SK-N-SH treated with all-trans-retinoic acid at 6 μM for 48 hours (cell line): ENCODE measurements at regions not wholly inside any gene's neighbourhood (a gene's known extent, or its start where the extent isn't known, plus 50 kb on each side); places are given as distances from the start of the nearest gene placed in this dataset.
A peak's percentile ranks its signal among the peaks of the same experiment; 100 is the strongest.

Experiments
- ATAC-seq: fragments of 200-7000 bp; cut with Tn5 transposase; 3 replicates; pipeline ENCODE4 v1.9.1; 2020; ENCODE audit warnings: mild to moderate bottlenecking, moderate library complexity
- ARNTL ChIP-seq: fragments of 450-650 bp; formaldehyde crosslinking; IDR thresholded peaks from 2 replicates; pipeline ENCODE4 v1.5.0; 2020; ENCODE audit warnings: low read depth, mild to moderate bottlenecking, moderate library complexity, borderline replicate concordance
- CSDC2 ChIP-seq: fragments of 250-450 bp; sonication (Bioruptor Pico); IDR thresholded peaks from 2 replicates; pipeline ENCODE4 v1.5.0; 2020; ENCODE audit warnings: mild to moderate bottlenecking, moderate library complexity
- ESRRG ChIP-seq: fragments of 250-450 bp; sonication (Bioruptor Pico); IDR thresholded peaks from 2 replicates; pipeline ENCODE4 v1.6.1; 2021; ENCODE audit warnings: mild to moderate bottlenecking
- GLIS3 ChIP-seq: fragments of 250-450 bp; sonication (Bioruptor Pico); IDR thresholded peaks from 2 replicates; pipeline ENCODE4 v1.5.0; 2020; ENCODE audit warnings: mild to moderate bottlenecking, moderate library complexity
- ISL1 ChIP-seq: fragments of 250-450 bp; sonication (Bioruptor Pico); IDR thresholded peaks from 2 replicates; pipeline ENCODE4 v2.1.2; 2022; ENCODE audit warnings: mild to moderate bottlenecking, moderate library complexity
- OSR1 ChIP-seq: fragments of 250-450 bp; sonication (Bioruptor Pico); IDR thresholded peaks from 2 replicates; pipeline ENCODE4 v1.8.0; 2022; ENCODE audit warnings: moderate library complexity, mild to moderate bottlenecking, inconsistent platforms
- PPARA ChIP-seq: fragments of 250-450 bp; sonication (Bioruptor Pico); IDR thresholded peaks from 2 replicates; pipeline ENCODE4 v1.5.0; 2020; ENCODE audit warnings: mild to moderate bottlenecking, borderline replicate concordance
- RARB ChIP-seq: fragments of 250-450 bp; sonication (Bioruptor Pico); IDR thresholded peaks from 2 replicates; pipeline ENCODE4 v1.8.0; 2021; ENCODE audit warnings: mild to moderate bottlenecking, moderate library complexity
- TCF4 ChIP-seq: fragments of 250-450 bp; sonication (Bioruptor Pico); IDR thresholded peaks from 2 replicates; pipeline ENCODE4 v1.8.0; 2021; ENCODE audit warnings: mild to moderate bottlenecking, moderate library complexity, borderline replicate concordance
- TOX ChIP-seq: fragments of 250-450 bp; sonication (Bioruptor Pico); IDR thresholded peaks from 2 replicates; pipeline ENCODE4 v1.8.0; 2021; ENCODE audit warnings: mild to moderate bottlenecking, moderate library complexity, borderline replicate concordance
- ZFP3 ChIP-seq: fragments of 250-450 bp; sonication (Bioruptor Pico); IDR thresholded peaks from 2 replicates; pipeline ENCODE4 v1.5.0; 2020; ENCODE audit warnings: mild to moderate bottlenecking, moderate library complexity
- ZNF565 ChIP-seq: fragments of 450-650 bp; formaldehyde crosslinking; conservative IDR thresholded peaks from 2 replicates; pipeline ENCODE4 v1.5.0; 2020; ENCODE audit warnings: low read depth, mild to moderate bottlenecking, moderate library complexity
- ZNF70 ChIP-seq: fragments of 450-650 bp; formaldehyde crosslinking; IDR thresholded peaks from 2 replicates; pipeline ENCODE4 v1.5.0; 2020; ENCODE audit warnings: mild to moderate bottlenecking, moderate library complexity
- ZNF8 ChIP-seq: fragments of 450-650 bp; formaldehyde crosslinking; IDR thresholded peaks from 2 replicates; pipeline ENCODE4 v1.5.0; 2020; ENCODE audit warnings: mild to moderate bottlenecking, moderate library complexity
- TF ChIP-seq, protein P1 (sequence below): fragments of 250-450 bp; sonication (Bioruptor Pico); IDR thresholded peaks from 2 replicates; pipeline ENCODE4 v1.5.1; 2021; ENCODE audit warnings: mild to moderate bottlenecking, moderate library complexity
- TF ChIP-seq, protein P2 (sequence below): fragments of 250-450 bp; sonication (Bioruptor Pico); IDR thresholded peaks from 2 replicates; pipeline ENCODE4 v1.8.0; 2020; ENCODE audit warnings: mild to moderate bottlenecking, moderate library complexity, borderline replicate concordance
- TF ChIP-seq, protein P3 (sequence below): fragments of 250-450 bp; sonication (Bioruptor Pico); IDR thresholded peaks from 2 replicates; pipeline ENCODE4 v1.5.1; 2020; ENCODE audit warnings: low read depth, mild to moderate bottlenecking, moderate library complexity
- TF ChIP-seq, protein P4 (sequence below): fragments of 250-450 bp; sonication (Bioruptor Pico); IDR thresholded peaks from 2 replicates; pipeline ENCODE4 v1.5.0; 2020; ENCODE audit warnings: mild to moderate bottlenecking, moderate library complexity
- TF ChIP-seq, protein P5 (sequence below): fragments of 250-450 bp; sonication (Bioruptor Pico); IDR thresholded peaks from 2 replicates; pipeline ENCODE4 v1.8.0; 2021; ENCODE audit warnings: low read depth, mild to moderate bottlenecking, moderate library complexity, borderline replicate concordance

DNA sequence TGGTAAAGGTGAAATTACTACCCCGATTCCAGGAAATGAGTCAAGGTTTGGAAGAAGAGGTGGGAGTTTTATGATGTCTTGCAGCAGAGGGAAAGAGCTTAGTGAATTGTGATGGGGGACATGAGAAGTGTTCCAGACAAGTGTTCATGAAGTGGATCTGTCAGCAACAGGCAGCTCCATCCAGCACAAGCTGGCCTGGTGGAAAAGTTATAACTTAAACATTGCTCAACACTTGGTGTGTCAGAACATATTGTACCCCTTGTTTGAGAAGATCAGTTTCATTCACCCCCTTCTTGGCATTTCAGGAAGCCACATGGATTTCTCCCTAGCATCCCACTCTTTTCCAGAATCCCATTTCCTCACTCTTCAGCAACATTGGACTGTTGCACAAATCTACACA, 222.0 kb downstream of the B3GLCT start:
- no peak for ATAC-seq
- no peak for TF ChIP-seq ZNF565 (CRISPR knock-in tag)
- TF ChIP-seq, protein P1, sequence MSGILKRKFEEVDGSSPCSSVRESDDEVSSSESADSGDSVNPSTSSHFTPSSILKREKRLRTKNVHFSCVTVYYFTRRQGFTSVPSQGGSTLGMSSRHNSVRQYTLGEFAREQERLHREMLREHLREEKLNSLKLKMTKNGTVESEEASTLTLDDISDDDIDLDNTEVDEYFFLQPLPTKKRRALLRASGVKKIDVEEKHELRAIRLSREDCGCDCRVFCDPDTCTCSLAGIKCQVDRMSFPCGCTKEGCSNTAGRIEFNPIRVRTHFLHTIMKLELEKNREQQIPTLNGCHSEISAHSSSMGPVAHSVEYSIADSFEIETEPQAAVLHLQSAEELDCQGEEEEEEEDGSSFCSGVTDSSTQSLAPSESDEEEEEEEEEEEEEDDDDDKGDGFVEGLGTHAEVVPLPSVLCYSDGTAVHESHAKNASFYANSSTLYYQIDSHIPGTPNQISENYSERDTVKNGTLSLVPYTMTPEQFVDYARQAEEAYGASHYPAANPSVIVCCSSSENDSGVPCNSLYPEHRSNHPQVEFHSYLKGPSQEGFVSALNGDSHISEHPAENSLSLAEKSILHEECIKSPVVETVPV (CRISPR knock-in tag) = no peak
- TF ChIP-seq, all 23 proteins: peak for 0

DNA sequence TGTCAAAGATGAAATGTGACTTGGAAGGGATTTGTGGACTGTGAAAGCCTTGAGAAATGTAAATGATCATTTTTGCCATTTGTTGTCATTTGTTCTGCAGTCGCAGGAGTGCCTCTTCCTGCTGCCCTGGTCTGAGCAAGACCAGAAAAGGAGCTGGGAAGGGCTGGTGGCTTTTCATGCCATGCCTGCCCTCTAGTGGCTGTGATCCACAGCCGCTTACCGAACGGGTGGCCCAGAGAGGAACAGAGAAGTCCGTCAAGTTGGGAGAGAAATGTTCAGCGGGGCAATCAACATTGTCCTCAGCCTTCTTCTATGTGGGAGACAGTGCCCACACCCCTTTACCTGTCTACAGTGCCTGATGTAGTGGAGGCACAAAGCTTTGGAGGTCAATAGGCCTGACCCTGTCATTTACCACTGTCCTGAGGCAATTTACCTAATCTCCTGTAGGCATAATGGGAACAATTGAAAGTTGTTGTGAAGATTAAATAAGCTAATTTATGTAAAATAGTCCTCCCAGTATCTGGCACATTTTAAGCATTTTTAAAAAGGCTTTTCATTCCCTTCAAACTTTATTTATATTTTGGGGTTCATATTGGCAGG, 224.5 kb downstream of the B3GLCT start:
- peak; percentile 100 for ATAC-seq
- TF ChIP-seq RARB (CRISPR knock-in tag) = no peak
- TF ChIP-seq, protein P1 (CRISPR knock-in tag) = no peak
- no peak for TF ChIP-seq ZNF565 (CRISPR knock-in tag)
- no peak for TF ChIP-seq ZNF70 (CRISPR knock-in tag)
- no peak for TF ChIP-seq OSR1 (CRISPR knock-in tag)
- no peak for TF ChIP-seq CSDC2 (CRISPR knock-in tag)
- no peak for TF ChIP-seq TCF4 (CRISPR knock-in tag)
- no peak for TF ChIP-seq ESRRG (CRISPR knock-in tag)
- TF ChIP-seq ZFP3 (CRISPR knock-in tag) = no peak
- no peak for TF ChIP-seq PPARA (CRISPR knock-in tag)
- no peak for TF ChIP-seq GLIS3 (CRISPR knock-in tag)
- TF ChIP-seq ISL1 (CRISPR knock-in tag) = no peak

DNA sequence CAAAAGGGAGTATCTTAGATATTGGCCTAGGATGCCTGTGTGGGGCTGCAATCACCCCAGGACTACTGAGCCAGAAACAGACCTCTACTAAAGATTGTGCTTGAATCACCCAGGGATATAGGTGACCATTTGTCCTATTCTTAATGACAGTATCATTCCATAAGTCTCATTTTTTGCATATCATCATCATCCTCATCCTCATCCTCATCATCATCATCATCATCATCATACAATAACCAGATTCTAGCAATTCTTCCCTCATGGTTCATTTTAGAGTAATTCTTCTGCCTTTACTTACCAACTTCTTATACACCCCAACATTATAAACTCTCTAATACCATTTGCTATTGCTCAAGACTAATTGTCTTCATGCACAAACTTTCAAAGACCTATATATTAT, 226.6 kb downstream of the B3GLCT start:
- no peak for ATAC-seq
- TF ChIP-seq, protein P2, sequence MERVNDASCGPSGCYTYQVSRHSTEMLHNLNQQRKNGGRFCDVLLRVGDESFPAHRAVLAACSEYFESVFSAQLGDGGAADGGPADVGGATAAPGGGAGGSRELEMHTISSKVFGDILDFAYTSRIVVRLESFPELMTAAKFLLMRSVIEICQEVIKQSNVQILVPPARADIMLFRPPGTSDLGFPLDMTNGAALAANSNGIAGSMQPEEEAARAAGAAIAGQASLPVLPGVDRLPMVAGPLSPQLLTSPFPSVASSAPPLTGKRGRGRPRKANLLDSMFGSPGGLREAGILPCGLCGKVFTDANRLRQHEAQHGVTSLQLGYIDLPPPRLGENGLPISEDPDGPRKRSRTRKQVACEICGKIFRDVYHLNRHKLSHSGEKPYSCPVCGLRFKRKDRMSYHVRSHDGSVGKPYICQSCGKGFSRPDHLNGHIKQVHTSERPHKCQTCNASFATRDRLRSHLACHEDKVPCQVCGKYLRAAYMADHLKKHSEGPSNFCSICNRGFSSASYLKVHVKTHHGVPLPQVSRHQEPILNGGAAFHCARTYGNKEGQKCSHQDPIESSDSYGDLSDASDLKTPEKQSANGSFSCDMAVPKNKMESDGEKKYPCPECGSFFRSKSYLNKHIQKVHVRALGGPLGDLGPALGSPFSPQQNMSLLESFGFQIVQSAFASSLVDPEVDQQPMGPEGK (CRISPR knock-in tag) = no peak
- TF ChIP-seq ARNTL = no peak
- TF ChIP-seq, protein P3, sequence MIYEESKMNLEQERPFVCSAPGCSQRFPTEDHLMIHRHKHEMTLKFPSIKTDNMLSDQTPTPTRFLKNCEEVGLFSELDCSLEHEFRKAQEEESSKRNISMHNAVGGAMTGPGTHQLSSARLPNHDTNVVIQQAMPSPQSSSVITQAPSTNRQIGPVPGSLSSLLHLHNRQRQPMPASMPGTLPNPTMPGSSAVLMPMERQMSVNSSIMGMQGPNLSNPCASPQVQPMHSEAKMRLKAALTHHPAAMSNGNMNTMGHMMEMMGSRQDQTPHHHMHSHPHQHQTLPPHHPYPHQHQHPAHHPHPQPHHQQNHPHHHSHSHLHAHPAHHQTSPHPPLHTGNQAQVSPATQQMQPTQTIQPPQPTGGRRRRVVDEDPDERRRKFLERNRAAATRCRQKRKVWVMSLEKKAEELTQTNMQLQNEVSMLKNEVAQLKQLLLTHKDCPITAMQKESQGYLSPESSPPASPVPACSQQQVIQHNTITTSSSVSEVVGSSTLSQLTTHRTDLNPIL (CRISPR knock-in tag) = no peak

DNA sequence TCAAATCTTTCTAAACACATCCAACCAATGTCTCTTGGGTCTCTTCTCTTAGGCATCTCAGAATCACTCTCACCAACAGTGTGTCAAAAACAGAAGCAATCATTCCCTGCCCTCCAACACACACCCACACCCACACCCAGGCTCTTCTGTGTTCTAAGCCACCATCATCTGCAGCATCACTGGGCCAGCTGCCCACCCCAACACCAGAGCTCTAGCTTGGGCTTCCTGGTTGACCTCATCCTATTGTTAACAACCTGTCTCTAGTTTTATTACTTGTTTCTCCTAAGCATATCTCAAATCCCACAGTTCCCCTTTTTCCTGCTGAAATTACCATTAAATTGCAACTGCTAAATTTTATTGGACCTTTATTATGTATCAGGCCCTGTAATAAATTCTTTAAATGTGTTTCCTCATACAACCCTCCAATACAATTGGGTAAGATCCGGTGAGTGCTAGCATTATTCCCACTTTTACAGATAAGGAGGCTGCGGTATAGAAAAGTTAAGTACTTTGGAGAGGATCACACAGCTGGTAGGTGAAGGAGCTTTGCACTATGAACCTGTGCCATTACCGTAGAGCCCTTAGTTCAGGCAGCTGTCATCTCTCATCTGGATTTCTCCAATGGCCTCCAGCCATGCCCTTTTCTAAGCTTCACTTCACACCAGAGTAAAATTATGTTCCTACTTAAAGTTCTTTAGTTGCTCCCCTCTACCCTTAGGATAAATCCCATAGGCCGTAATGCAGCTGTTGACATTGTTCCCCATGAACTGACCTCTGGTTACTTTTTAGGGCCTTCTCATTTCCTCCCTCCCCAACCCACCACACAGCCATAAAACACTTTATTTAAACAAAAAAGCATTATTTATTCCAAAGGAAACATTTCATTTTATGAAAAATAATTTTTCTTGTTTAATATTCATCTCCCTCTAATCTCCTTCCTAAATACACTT, 227.7 kb downstream of the B3GLCT start:
- ATAC-seq = no peak
- TF ChIP-seq, protein P1 (CRISPR knock-in tag) = no peak
- TF ChIP-seq GLIS3 (CRISPR knock-in tag) (no peak), TOX (CRISPR knock-in tag) (no peak)

DNA sequence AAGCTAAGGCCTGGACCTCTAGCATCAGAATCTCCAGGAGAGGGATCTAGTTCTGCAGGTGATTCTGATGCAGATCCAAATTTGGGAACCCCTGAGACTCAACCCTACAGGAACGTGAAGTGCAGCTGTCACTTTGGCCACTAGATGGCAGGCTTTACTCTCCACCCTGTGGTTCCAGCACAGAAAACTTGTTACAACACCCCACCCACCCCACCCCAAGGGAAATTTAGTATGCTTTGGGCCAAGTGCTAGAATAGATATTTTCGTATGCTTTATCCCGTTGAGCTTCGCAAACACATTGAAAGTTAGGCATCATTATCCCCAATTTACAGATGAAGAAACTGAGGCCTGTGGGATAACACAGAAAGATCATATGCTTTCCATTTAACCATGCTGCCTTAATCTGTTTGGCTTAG, 232.0 kb downstream of the B3GLCT start:
- TF ChIP-seq, protein P4, sequence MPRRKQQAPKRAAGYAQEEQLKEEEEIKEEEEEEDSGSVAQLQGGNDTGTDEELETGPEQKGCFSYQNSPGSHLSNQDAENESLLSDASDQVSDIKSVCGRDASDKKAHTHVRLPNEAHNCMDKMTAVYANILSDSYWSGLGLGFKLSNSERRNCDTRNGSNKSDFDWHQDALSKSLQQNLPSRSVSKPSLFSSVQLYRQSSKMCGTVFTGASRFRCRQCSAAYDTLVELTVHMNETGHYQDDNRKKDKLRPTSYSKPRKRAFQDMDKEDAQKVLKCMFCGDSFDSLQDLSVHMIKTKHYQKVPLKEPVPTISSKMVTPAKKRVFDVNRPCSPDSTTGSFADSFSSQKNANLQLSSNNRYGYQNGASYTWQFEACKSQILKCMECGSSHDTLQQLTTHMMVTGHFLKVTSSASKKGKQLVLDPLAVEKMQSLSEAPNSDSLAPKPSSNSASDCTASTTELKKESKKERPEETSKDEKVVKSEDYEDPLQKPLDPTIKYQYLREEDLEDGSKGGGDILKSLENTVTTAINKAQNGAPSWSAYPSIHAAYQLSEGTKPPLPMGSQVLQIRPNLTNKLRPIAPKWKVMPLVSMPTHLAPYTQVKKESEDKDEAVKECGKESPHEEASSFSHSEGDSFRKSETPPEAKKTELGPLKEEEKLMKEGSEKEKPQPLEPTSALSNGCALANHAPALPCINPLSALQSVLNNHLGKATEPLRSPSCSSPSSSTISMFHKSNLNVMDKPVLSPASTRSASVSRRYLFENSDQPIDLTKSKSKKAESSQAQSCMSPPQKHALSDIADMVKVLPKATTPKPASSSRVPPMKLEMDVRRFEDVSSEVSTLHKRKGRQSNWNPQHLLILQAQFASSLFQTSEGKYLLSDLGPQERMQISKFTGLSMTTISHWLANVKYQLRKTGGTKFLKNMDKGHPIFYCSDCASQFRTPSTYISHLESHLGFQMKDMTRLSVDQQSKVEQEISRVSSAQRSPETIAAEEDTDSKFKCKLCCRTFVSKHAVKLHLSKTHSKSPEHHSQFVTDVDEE (CRISPR knock-in tag) = no peak
- TF ChIP-seq ZNF8 (CRISPR knock-in tag) (no peak), ZNF70 (CRISPR knock-in tag) (no peak), ARNTL (no peak), TOX (CRISPR knock-in tag) (no peak), GLIS3 (CRISPR knock-in tag) (no peak)
- TF ChIP-seq, protein P5, sequence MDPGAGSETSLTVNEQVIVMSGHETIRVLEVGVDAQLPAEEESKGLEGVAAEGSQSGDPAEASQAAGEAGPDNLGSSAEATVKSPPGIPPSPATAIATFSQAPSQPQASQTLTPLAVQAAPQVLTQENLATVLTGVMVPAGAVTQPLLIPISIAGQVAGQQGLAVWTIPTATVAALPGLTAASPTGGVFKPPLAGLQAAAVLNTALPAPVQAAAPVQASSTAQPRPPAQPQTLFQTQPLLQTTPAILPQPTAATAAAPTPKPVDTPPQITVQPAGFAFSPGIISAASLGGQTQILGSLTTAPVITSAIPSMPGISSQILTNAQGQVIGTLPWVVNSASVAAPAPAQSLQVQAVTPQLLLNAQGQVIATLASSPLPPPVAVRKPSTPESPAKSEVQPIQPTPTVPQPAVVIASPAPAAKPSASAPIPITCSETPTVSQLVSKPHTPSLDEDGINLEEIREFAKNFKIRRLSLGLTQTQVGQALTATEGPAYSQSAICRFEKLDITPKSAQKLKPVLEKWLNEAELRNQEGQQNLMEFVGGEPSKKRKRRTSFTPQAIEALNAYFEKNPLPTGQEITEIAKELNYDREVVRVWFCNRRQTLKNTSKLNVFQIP (CRISPR knock-in tag) = no peak
- ATAC-seq = peak; percentile 75
